ENCODE measurements at regions not wholly inside any gene's neighbourhood (a gene's known extent, or its start where the extent isn't known, plus 50 kb on each side); places are given as distances from the start of the nearest gene placed in this dataset.

DNA sequence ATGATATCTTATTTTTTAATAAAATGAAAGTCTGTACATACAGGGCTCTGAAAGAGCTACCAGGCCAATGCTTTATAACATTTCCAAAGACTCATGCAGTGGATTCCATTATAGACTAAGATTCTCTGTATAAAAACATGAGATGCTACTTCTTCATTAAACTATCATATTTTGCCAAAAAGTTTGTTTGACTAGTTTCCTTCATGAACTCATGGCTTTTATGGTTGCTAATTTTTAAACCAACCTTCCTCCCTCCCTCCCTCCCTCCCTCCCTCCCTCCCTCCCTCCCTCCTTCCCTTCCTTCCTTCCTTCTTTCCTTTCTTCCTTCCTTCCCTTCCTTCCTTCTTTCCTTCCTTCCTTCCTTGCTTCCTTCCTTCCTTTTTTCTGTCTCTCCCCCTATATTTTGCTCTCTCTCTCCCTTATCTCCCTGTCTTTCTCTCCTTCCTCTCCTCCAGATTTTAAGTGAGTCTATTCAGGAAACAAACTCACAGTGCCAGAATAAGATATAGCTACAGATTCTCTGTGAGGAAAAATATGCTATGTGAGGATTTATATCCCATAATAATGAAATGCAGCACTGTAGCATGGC is 961.5 kb upstream of the ZEB2 start:
- TF ChIP-seq, protein P1, sequence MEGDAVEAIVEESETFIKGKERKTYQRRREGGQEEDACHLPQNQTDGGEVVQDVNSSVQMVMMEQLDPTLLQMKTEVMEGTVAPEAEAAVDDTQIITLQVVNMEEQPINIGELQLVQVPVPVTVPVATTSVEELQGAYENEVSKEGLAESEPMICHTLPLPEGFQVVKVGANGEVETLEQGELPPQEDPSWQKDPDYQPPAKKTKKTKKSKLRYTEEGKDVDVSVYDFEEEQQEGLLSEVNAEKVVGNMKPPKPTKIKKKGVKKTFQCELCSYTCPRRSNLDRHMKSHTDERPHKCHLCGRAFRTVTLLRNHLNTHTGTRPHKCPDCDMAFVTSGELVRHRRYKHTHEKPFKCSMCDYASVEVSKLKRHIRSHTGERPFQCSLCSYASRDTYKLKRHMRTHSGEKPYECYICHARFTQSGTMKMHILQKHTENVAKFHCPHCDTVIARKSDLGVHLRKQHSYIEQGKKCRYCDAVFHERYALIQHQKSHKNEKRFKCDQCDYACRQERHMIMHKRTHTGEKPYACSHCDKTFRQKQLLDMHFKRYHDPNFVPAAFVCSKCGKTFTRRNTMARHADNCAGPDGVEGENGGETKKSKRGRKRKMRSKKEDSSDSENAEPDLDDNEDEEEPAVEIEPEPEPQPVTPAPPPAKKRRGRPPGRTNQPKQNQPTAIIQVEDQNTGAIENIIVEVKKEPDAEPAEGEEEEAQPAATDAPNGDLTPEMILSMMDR (conservative IDR thresholded peaks at IDR 0.05 in 1 of 2, IDR thresholded peaks at IDR 0.05 in 1 of 2; ENCODE audit: low read depth in 1 of 2, low read length in 2 of 2), result no peak
- no peak for TF ChIP-seq EZH2 (IDR thresholded peaks at IDR 0.05; ENCODE audit: low read length, missing control alignments)

Measured in fibroblast of lung (primary cell).